ENCODE measurements at regions not wholly inside any gene's neighbourhood (a gene's known extent, or its start where the extent isn't known, plus 50 kb on each side); places are given as distances from the start of the nearest gene placed in this dataset.

DNA sequence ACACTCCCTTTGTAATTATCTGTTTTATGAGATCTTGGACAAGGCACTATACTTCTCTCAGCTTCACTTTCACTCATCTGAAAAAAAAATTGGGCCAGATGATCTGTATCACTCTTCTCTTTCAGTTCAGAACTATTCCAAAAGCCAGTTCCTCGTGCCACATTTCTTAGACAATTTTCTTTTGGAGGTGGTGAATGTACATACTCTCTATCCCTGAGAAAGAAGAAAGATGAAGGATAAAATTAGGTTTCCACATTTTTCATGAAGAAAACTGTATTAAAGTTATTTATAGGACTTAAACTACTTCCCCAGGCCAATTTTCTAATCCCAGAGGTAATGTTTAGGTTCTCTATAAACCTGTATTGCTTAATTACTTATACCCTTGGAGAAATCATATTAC is 171.6 kb downstream of the SLC6A15 start:
- DNase-seq = no peak

DNA sequence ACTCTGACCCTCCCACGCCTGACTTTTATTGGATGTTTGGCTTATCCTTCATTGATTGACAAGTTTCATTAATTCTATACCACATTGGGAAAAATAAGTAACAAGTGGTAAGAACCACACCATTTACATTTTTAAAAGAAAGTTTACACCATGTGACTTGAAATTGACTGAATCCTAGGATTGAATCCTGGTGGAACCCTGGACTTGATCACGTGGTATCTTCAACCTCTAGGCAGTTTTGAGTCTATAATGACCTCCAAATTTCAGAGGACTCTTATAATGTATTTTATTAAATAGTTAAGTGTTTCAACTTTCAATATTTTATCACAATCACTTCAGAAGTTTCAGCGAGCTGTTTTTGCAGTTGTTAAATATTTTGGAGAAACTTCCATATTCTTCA is 172.0 kb downstream of the SLC6A15 start:
- no peak for DNase-seq

DNA sequence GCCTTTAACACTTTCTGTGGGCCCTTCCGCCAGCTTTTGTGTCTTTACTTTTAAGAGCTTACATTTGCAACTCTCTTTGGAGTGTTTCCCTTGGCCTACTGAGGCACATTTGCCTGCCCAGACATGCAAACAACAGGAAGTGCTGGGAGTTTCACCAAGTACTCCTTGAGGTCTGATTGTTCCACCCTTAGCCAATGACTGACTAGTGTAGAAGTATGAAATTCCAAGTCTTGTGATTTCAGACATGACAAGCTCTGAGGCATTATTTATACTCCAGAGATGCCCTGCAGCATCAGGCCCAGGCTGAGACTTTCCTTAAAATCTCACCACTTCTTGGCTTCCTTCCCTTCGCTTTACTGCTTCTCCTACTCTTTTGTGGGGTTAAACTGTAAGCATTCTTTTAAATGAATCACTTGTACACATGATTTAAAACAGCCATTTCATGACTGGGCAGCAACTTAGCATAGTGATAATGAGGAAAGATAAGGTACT is 174.1 kb downstream of the SLC6A15 start:
- no peak for DNase-seq

DNA sequence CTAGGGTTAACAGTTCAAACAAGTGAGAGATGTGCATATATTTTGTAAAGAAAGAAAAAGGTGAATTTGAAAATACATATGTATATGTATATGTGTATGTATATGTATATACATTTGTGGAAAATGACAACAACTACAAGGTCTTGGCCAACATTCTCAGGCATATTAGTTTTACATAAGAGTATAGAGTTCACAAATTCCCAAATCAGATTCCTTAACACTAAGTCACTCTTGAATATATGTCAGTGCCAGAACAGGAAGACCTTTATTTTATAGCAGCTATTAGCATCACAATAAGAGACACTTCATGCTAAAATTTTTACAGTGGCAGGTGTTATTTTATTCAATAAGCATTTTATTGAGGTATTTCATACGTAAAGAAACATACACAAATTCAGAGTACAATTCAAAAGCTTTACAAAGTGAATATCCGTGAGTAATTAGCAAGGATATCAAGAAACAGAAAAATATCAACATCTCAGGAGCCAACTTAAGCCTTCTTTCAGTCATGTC is 179.7 kb downstream of the SLC6A15 start:
- DNase-seq = no peak

DNA sequence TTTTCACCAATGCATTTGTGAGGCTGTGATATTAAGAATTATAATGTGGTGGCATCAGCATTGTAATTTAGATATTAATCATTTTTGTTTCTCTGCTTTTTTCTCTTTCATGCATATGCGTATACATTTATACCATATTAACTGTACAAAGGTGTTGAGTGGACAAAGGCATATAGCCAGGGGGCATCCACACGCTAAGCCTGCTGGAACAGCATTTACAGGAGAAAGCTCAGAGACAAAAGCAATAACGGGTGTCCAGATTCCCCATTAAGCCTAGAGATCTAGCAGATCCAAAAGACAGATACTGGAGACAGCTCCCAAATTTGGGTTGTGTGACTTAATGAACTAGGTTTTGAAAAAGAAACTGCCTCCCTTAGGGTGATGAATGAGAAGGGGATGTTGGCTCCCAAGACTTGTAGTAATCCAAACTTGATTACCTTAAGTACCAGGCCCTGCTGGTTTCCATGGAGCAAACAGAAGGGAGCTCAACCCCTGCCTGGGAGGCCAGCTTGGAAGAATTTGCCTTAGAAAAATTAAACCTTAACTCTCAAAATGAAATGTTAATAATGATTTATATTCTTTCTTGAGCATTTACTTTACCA is 181.9 kb downstream of the SLC6A15 start:
- DNase-seq = no peak

DNA sequence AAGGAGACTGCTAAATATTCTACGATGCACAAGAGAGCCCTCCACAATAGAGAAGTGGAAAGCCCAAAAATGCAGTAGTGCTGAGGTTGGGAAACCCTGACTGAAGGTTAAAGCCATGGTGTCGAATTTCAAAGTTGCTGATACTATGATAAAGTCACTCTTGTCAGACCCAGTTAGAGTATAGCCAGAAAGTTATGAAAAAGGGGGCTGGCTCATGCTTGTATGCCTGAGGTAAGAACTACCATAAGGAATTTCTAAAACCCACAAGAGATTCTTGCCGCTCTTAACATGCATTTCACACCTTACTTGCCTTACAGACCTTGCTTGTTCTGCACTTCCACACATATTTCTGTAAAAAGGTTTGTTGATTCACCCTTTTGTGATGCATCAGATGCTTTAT is 184.6 kb downstream of the SLC6A15 start:
- peak; percentile 86 to 90 for DNase-seq

DNA sequence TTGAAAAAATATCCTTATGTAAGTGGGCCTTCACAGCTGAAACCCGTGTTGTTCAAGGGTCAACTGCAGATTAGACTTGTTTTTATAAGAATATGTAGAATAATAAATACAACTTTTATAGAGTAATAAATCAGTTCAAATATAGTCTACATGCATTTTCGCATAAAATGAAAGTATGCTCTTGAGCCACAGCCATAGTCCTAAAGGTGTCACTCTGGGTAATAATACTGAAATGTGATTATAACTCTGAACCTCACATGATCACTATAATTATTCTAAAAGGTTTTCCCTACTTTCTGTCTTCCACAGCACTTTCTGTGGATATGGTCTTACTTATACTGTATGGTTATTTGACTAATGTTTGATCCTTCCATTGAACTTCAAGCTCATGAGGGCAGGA is 185.8 kb downstream of the SLC6A15 start:
- no peak for DNase-seq

DNA sequence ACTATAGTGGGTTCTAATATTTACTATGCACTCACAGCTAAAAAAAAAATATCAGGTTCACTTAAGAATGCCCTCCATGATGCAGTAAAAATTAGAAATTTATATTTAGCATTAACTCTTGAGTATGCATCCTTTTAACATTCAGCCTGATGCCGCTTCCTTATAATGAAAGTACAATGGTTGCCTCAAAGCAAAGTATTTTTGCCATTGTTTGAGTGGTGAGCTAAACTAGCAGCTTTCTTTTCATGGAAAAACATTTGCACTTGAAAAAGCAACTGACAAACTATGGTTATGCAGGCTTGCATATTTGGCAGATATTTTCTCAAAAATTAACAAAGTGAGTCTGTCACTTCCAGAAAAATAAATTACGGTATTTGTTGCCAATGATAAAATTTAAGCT is 188.6 kb downstream of the SLC6A15 start:
- DNase-seq = no peak

DNA sequence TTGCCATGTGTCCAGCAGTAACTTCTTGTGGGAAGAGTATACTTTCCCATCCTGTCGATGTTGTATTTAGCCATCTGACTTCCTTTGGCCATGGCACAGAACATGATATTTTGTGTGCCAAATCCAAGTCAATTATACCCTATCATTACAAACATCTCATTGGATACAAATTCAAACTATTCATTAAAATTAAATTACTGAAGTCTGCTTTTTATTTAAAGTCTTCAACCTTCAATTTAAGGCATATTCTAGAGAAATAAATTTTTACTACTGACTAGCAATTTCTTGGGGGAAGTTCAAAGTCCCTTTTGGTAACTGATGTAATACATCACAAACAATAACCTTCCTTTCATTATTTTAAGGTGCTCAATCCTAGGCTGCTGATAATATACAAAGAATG is 192.6 kb downstream of the SLC6A15 start:
- no peak for DNase-seq

DNA sequence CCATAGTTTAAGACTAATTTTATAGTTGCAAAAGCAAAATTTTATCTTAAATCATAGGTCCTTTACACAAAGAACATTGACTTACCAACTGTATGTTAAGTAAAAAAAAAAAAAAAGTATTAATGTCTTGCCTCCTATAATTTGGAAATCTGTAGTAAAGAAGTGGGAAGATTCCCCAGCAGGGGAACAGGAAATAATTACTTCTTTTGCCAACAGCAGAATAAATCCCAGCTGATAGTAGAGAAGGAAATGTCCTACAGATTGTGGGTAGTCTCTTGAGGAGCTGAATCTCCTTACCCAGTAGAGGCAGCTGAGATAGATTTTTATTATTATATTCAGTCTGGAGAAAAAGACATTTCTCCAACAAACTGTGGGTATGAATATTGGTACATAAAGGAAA is 193.7 kb downstream of the SLC6A15 start:
- DNase-seq = no peak

DNA sequence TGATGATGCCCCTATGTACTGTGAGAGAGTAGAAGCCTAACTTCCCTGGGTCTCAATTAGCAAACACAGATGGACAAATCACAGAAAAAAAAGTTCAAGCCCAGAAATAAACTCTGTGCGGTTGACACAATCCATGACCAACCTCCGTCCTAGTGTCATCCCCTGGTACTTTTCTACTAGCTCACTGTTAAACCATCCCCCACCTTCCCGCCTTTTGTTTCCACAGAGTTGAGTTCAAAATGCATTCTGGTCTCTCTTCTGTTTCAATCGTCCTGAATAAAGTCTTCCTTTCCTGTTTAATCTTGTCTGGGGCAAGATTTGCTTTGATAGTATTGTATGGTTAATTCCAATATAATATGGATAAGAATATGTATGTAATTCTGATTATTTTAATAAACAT is 199.9 kb downstream of the SLC6A15 start:
- DNase-seq = no peak

DNA sequence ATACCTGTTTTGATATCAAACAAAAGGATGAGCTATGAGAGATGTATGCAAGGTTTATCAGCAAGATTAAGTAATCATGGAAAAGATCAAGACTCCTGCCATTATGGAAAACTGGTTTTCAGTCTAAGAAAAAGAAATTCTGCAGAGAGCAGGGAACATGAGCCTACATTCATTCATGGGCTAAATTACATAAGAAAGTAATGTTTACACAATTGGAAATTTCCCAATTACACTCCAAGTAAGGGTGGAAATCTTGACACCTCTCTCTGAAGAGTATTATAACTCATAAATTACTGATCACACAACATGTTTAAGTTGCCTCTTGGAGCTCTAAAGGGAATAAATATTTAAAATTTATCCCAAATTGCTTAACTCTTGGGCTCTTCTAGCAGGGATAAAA is 206.2 kb downstream of the SLC6A15 start:
- DNase-seq = no peak

DNA sequence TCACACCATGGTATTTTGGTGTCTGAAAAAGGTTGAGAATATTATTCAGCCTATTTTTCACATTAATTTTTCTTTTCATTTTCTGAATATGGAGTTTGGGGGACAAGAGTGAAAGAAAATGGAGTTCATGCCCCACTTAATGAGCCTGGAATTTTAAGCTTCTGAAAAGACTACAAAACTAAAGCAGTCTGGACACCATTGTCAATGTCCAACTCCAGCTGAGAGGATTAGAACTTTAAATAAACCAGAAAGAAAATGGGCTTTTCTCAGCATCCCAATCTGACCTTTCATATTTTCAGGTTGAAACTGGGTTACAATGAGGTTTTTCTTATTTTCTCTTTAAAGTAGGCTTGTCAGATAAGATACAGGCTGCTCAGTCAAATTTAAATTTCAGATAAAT is 207.7 kb downstream of the SLC6A15 start:
- DNase-seq = no peak

DNA sequence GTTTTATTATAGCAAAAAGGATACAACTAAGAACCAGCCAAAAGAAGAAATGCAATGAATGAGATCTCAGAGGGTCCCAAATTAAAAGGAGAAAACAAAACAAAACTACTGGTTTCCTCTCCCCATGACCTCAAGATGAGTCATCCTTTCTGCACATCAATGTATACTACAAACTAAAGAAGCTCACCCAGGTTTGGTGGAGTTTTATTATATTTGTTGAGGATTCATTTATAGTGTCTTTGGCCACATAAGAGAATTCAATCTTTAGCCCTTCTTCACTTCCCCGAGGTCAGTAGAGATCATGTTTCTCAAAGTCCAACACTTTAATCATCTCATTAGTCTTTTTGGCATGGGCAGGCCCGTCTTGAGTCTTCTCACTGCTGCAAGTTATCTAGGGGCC is 210.6 kb downstream of the SLC6A15 start:
- peak in 1 of 2 experiments; percentile 24 for DNase-seq

DNA sequence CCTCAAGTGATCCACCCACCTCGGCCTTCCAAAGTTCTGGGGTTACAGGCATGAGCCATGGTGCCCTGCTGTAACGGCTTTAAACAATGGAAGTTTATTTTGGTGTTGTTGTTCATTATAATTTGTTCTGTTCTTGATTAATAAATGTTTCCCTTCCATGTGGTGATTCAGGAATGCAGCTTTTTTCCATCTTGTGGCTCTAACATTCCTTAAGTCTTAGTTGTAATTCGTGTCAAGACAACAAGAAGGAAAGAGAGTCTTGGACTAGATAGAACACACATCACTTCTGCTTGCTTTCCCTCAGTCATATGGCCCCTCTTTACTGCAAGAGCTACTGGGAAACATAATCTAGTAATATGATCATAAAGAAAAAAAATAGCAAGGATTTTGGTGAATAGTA is 211.6 kb downstream of the SLC6A15 start:
- no peak for DNase-seq

DNA sequence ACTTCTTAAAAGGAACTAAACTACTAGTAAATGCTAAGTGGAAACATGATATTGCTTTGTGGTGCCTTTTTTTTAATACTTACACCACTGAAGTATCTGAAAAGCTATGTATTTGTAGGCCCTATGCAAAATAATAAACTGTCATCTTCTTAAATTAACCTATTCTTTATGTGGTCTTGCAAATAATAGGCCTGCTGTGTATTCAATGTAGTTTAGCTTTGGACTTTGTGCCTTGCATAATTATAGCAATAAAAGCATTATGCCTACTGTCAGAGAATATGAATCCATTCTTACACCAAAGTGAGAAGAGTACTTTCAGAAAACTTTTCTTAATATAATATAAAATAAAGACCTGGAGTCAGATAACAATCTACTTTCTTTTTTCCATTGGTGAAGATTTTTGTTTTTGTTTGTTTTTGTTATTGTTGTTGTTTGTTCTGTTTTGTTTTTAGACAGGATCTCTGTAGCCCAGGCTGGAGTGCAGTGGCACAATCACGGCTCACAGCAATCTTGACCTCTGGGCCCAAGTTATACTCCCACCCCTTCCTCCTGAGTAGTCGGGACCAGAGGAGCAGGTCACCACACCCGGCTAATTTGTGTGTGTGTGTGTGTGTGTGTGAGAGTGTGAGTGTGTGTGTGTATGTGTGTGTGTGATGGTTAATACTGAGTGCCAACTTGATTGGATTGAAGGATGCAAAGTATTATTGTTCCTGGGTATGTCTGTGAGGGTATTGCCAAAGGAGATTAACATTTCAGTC is 213.8 kb downstream of the SLC6A15 start:
- DNase-seq = no peak

DNA sequence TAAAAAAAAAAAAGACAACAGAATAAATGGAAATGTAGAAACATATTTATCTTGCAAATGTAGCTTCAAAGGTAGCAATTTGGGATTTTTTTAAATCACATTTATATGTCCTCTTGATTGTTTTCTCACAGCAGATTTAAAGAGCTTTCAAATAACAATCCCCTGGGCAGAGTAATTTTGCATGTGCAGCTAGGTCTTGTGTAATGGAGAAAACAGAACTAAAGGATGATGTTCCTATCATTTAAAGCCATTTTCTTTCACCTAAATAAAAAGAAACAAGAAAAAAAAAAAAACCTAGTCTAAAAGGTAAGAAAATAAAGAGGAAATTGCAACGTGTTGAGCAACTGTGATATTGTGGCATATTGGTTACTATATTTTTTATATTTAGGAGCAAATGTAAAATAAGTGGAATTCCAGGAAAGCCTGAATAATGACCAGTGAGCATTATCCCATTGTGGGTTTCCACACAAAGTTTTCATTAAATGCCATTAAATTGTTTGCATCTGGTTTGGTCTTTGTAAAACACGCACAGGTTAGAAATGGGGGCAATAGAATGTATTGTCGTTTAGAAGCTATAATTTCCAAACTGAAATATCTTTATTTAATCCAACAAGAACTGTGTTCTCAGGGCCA is 215.6 kb downstream of the SLC6A15 start:
- DNase-seq = no peak

DNA sequence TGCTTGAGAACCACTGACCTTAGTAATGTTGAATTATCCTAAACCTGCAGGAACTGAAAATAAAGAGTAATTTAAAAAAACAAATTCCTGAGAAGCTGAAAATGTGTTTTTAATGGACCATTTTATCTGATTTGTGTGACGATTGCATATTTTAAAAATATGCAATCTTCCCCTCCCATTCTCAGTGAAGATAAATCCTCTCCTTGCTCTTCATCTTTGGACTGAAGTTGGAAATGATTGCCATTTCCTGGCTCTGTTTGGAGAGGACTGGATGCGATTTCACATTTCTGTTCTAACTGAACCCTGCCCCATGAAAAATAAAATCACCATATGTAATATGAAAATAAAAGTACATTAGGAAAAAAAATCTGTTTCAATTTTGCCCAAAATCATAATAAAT is 216.3 kb downstream of the SLC6A15 start:
- DNase-seq = no peak

DNA sequence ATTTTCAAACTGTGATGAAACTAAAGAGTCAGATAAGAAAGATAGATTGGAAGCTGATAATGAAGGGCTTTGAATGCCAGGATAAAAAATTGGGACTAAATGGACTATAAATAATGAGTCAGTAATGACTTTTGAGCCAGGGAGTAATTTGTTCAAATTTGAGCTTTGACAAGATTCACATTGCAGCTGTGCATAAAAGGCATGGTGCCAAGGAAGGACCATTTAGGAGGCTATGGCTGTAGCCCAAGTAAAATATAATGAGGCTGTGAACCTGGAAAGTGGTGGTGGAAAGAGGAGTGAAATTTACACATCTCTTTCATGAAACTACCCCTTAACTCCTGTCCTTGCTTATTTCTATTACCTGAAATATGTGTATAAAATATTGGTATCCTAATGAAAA is 218.5 kb downstream of the SLC6A15 start:
- DNase-seq = no peak

DNA sequence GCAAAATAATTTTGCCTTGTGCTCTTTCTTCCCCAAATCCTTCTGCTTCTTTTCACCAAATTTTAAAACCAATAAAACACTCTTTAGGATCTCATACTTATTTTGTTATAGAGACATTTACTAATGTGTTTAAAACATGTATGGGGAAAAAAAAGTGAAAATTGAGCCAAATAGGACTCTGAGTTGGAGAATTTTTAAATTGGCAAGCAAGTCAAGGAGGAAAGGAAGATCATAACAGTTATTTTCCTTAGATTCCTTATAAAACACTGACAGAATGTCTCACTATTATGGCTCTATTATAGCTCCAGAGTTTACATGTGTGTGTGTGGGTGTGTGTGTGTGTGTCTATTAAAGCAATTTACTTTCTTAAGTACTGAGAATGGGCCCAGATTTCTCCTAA is 220.5 kb downstream of the SLC6A15 start:
- no peak for DNase-seq

DNA sequence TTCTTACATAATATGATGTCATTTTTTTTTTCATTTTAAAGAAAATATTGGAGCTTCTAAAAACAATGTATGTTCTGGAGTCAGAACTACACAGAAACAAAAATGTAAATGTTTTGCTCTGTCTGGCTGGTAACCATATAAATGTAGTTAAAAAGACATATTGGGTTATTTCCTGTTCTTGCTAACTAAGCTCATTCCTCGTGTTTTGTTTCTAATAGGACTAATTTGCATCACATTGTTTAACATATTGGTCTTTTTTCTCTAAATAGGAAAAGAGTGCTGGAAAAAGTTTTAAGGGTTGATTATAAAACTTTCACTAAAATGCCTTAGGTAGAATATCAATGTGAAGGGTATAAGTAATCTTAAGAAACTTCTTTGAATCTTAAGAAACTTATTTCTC is 221.3 kb downstream of the SLC6A15 start:
- no peak for DNase-seq

DNA sequence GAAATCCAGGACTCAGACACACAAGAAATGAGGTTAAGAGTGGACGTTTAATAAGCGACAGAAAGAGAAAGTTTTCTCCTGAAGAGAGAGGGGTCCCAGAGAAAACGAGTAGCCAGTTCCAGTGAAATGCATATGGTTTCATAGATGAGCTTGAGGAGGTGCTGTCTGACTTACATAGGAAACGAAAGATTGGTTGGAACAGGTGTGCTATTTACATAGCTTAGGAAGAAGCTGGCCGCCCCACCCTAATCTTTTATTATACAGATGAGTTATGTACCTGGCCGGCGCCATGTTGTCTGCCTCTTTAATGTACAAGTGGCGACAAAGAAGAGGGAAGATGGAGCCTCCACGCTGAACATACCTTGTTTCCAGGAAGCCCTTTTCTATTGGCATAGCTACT is 223.0 kb downstream of the SLC6A15 start:
- no peak for DNase-seq

DNA sequence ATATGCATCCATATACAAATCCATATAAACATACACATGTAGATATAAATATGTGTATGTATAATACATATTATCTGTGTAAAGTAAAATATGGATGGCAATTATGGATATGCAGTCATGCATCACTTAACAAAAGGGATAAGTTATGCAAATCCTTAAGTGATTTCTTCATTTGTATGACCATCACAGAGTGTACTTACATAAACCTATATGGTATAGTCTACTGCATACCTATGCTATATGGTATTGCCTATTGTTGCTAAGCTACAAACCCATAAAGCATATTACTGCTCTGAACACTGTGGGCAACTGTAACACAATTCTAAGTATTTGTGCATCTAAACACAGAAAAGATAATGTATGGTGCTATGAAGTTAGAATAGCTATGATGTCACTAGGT is 227.2 kb downstream of the SLC6A15 start:
- no peak for DNase-seq

DNA sequence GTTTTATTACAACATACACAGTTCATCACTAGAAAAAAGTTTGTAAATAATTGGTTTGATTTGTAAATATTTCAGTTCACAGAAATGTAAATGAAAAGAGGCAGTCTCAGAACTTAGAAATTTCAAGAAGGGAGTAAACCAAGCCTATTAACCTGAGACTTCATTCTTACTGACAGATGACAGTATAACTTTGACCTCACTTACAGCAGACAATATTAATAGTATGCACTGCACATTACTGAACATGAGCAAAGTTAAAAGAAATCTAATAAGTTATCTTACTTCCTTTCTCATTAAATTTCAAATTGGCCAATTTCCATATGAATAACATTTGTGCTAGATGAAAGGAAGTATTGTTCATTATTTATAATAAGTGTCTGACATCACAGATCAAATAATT is 235.8 kb downstream of the SLC6A15 start:
- DNase-seq = no peak
